Kidney epithelial cell (primary cell): ENCODE measurements at regions not wholly inside any gene's neighbourhood (a gene's known extent, or its start where the extent isn't known, plus 50 kb on each side); places are given as distances from the start of the nearest gene placed in this dataset.

Experiments
- DNase-seq: peaks from one replicate; pipeline ENCODE4 v3.0.0-alpha.2; 2010; ENCODE audit warnings: low read depth
- H3K27me3 ChIP-seq: 2 replicates; pipeline ENCODE4 v1.6.0; 2011; ENCODE audit warnings: low read length; ENCODE audit not compliant: control insufficient read depth, insufficient read depth
- H3K36me3 ChIP-seq: 2 replicates; pipeline ENCODE4 v1.5.1; 2011; ENCODE audit warnings: low read length; ENCODE audit not compliant: control insufficient read depth, insufficient read depth
- H3K4me3 ChIP-seq: 2 replicates; pipeline ENCODE4 v1.5.1; 2011; ENCODE audit warnings: low read depth, mild to moderate bottlenecking, control low read depth, low read length
- CTCF ChIP-seq: IDR thresholded peaks from 2 replicates; pipeline ENCODE4 v1.5.1; 2011; ENCODE audit warnings: mild to moderate bottlenecking, moderate library complexity, low read length, control low read depth, inconsistent platforms; ENCODE audit not compliant: insufficient read depth, poor library complexity, severe bottlenecking

DNA sequence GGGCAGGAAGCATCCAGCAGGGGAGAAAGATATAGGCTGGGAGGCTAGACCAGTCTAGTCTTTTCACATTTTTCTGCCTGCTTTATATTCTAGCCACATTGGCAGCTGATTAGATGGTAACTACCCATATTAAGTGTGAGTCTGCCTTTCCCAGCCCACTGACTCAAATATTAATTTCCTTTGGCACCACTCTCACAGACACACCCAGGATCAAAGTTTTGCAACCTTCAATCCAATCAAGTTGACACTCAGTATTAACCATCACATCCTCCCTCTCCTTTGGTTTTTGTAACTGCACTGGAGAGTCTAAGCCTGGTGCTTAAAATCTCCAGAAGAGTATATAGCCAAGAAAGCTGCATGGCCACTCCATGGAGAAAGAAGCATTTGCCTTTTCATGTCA, 560.4 kb downstream of the GRXCR1 start:
- H3K36me3 ChIP-seq = no peaks in the 10 kb centered on the region
- H3K4me3 ChIP-seq = no peak overlapping the region
- no peak for TF ChIP-seq CTCF
- H3K27me3 ChIP-seq = no peaks in the 10 kb centered on the region
- no peak for DNase-seq

GRCh38 chr4:43456383-43456782, 563.9 kb downstream of the GRXCR1 start:
- no peaks in the 10 kb centered on the region for H3K27me3 ChIP-seq
- H3K36me3 ChIP-seq = no peaks in the 10 kb centered on the region
- DNase-seq = peak; percentile 37
- H3K4me3 ChIP-seq = no peak overlapping the region
- TF ChIP-seq CTCF = no peak

DNA sequence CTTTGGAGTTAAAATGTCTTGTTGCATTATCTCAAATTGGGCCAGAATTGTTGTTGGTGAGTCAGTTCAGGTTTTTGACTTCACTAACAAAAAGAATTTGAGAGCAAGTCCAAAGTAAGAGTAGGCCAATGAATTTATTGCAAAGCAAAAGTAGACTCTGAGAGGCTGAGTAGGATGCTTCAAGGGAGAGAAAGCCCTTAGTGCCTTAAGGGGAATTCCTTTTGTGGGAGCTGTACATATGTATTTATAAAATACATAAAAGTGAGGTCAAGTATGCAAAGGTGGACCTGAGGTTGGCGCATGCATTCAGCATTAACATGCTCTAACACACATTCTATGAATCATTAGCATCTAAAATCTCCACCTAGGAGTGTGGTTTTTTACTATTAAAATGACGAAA, 565.4 kb downstream of the GRXCR1 start:
- Histone ChIP-seq H3K27me3 (no peaks in the 10 kb centered on the region), H3K4me3 (no peak overlapping the region), H3K36me3 (no peaks in the 10 kb centered on the region)
- DNase-seq = peak; percentile 1
- TF ChIP-seq CTCF = no peak

GRCh38 chr4:43458293-43458692, 565.8 kb downstream of the GRXCR1 start:
- TF ChIP-seq CTCF = no peak
- Histone ChIP-seq H3K4me3 (no peak overlapping the region), H3K36me3 (no peaks in the 10 kb centered on the region), H3K27me3 (no peaks in the 10 kb centered on the region)
- no peak for DNase-seq

- peak; percentile 2 for TF ChIP-seq CTCF
- Histone ChIP-seq H3K27me3 (no peaks in the 10 kb centered on the region), H3K4me3 (no peak overlapping the region), H3K36me3 (no peaks in the 10 kb centered on the region)
- no peak for DNase-seq
Measured at GRCh38 chr4:43471950-43472349, 579.4 kb downstream of the GRXCR1 start.

GRCh38 chr4:43481526-43481925, 589.0 kb downstream of the GRXCR1 start:
- DNase-seq = no peak
- TF ChIP-seq CTCF = no peak
- Histone ChIP-seq H3K4me3 (no peak overlapping the region), H3K27me3 (no peaks in the 10 kb centered on the region), H3K36me3 (no peaks in the 10 kb centered on the region)
